ENCODE measurements at regions not wholly inside any gene's neighbourhood (a gene's known extent, or its start where the extent isn't known, plus 50 kb on each side); places are given as distances from the start of the nearest gene placed in this dataset.

DNA sequence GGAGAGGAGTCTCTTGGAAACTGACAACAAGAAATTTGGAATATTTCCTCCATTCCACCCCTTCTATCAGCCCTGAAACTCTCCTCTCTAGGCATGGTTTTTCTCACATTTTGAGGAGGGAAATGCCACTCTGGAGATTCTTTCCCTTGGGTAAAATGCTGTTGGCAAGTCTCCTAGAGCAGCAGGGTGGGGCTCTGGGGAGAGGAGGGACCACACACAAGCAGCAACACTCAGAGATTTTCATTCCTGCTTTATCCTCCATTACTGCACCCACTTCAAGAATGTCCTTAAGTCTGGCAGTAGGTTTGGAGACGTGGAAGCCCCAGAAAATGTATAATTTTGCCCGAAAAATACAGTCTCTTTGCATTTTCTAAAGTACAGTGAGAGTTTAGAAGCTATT lies 130.8 kb upstream of the FLRT2 start:
- TF ChIP-seq, protein P1, sequence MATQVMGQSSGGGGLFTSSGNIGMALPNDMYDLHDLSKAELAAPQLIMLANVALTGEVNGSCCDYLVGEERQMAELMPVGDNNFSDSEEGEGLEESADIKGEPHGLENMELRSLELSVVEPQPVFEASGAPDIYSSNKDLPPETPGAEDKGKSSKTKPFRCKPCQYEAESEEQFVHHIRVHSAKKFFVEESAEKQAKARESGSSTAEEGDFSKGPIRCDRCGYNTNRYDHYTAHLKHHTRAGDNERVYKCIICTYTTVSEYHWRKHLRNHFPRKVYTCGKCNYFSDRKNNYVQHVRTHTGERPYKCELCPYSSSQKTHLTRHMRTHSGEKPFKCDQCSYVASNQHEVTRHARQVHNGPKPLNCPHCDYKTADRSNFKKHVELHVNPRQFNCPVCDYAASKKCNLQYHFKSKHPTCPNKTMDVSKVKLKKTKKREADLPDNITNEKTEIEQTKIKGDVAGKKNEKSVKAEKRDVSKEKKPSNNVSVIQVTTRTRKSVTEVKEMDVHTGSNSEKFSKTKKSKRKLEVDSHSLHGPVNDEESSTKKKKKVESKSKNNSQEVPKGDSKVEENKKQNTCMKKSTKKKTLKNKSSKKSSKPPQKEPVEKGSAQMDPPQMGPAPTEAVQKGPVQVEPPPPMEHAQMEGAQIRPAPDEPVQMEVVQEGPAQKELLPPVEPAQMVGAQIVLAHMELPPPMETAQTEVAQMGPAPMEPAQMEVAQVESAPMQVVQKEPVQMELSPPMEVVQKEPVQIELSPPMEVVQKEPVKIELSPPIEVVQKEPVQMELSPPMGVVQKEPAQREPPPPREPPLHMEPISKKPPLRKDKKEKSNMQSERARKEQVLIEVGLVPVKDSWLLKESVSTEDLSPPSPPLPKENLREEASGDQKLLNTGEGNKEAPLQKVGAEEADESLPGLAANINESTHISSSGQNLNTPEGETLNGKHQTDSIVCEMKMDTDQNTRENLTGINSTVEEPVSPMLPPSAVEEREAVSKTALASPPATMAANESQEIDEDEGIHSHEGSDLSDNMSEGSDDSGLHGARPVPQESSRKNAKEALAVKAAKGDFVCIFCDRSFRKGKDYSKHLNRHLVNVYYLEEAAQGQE (IDR thresholded peaks at IDR 0.05; ENCODE audit: unreplicated experiment): no peak
- TF ChIP-seq, protein P2, sequence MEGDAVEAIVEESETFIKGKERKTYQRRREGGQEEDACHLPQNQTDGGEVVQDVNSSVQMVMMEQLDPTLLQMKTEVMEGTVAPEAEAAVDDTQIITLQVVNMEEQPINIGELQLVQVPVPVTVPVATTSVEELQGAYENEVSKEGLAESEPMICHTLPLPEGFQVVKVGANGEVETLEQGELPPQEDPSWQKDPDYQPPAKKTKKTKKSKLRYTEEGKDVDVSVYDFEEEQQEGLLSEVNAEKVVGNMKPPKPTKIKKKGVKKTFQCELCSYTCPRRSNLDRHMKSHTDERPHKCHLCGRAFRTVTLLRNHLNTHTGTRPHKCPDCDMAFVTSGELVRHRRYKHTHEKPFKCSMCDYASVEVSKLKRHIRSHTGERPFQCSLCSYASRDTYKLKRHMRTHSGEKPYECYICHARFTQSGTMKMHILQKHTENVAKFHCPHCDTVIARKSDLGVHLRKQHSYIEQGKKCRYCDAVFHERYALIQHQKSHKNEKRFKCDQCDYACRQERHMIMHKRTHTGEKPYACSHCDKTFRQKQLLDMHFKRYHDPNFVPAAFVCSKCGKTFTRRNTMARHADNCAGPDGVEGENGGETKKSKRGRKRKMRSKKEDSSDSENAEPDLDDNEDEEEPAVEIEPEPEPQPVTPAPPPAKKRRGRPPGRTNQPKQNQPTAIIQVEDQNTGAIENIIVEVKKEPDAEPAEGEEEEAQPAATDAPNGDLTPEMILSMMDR (conservative IDR thresholded peaks at IDR 0.05; ENCODE audit: low read depth in 2 of 2): no peak
- no peak for TF ChIP-seq POLR2AphosphoS5 (IDR thresholded peaks at IDR 0.05; ENCODE audit: low read depth)
- no peak for TF ChIP-seq EZH2 (IDR thresholded peaks at IDR 0.05; ENCODE audit: low read depth, unreplicated experiment)
- no peak for TF ChIP-seq EZH2phosphoT487 (IDR thresholded peaks at IDR 0.05; ENCODE audit: unreplicated experiment)
- TF ChIP-seq, protein P3, sequence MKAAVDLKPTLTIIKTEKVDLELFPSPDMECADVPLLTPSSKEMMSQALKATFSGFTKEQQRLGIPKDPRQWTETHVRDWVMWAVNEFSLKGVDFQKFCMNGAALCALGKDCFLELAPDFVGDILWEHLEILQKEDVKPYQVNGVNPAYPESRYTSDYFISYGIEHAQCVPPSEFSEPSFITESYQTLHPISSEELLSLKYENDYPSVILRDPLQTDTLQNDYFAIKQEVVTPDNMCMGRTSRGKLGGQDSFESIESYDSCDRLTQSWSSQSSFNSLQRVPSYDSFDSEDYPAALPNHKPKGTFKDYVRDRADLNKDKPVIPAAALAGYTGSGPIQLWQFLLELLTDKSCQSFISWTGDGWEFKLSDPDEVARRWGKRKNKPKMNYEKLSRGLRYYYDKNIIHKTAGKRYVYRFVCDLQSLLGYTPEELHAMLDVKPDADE (IDR thresholded peaks at IDR 0.05): no peak
- TF ChIP-seq CREB1 (CRISPR knock-in tag; IDR thresholded peaks at IDR 0.05; ENCODE audit: low read depth): no peak
- TF ChIP-seq JUNB (IDR thresholded peaks at IDR 0.05; ENCODE audit: unreplicated experiment): no peak
- TF ChIP-seq STAT1 (IDR thresholded peaks at IDR 0.05; ENCODE audit: unreplicated experiment): no peak
- no peak for TF ChIP-seq ZNF114 (CRISPR knock-in tag; IDR thresholded peaks at IDR 0.05)
- TF ChIP-seq ZNF331 (CRISPR knock-in tag; IDR thresholded peaks at IDR 0.05; ENCODE audit: low read depth): no peak
- no peak for TF ChIP-seq NANOG (IDR thresholded peaks at IDR 0.05; ENCODE audit: borderline replicate concordance)

Measured in GM23338 (cell line).